Kidney (tissue), 13 donors: ENCODE measurements at regions not wholly inside any gene's neighbourhood (a gene's known extent, or its start where the extent isn't known, plus 50 kb on each side); places are given as distances from the start of the nearest gene placed in this dataset.
A peak's percentile ranks its signal among the peaks of the same experiment; 100 is the strongest.

ENCODE experiments used
- DNase-seq, 5 donors: peaks; one replicate each; pipeline ENCODE4 v3.0.0-alpha.2; 2013 to 2020
- FAIRE-seq: peaks from 2 replicates; lab custom pipeline; 2012; peaks lifted over from hg19 to GRCh38; lab: Jason Lieb, UNC
- H3K27ac ChIP-seq, 2 donors: one replicate each; pipeline ENCODE4 v1.7.0; 2013; ENCODE audit warnings: low read depth in 2 of 2, low read length in 2 of 2, inconsistent platforms in 1 of 2
- H3K27me3 ChIP-seq: one replicate; pipeline ENCODE4 v1.7.1; 2013; ENCODE audit warnings: low read length, inconsistent platforms; ENCODE audit not compliant: control insufficient read depth, insufficient read depth
- H3K36me3 ChIP-seq, 3 donors: one replicate each; pipeline versions ENCODE4 v1.7.0 to v1.7.1; 2013; ENCODE audit warnings: low read length in 3 of 3, control low read depth in 1 of 3, inconsistent platforms in 1 of 3; ENCODE audit not compliant: insufficient read depth in 3 of 3, control insufficient read depth in 2 of 3
- H3K4me1 ChIP-seq, 3 donors: one replicate each; pipeline versions ENCODE4 v1.7.0 to v1.7.1; 2013; ENCODE audit warnings: low read length in 3 of 3, inconsistent platforms in 1 of 3, low read depth in 1 of 3; ENCODE audit not compliant: control insufficient read depth in 2 of 3, insufficient read depth in 2 of 3
- H3K4me3 ChIP-seq, 3 donors: one replicate each; pipeline versions ENCODE4 v1.7.0 to v1.8.1; 2013; ENCODE audit warnings: low read length in 3 of 3, control low read depth in 1 of 3, inconsistent platforms in 1 of 3
- H3K9ac ChIP-seq, 3 donors: one replicate each; pipeline versions ENCODE4 v1.7.0 to v1.7.1; 2013; ENCODE audit warnings: low read length in 3 of 3, control low read depth in 1 of 3, inconsistent platforms in 1 of 3
- H3K9me3 ChIP-seq, 3 donors: one replicate each; pipeline versions ENCODE4 v1.7.0 to v1.7.1; 2013; ENCODE audit warnings: low read length in 3 of 3, control low read depth in 1 of 3, inconsistent platforms in 1 of 3; ENCODE audit not compliant: control insufficient read depth in 2 of 3, insufficient read depth in 1 of 3
- intact Hi-C: fragments of 100-400 bp; cut with DNase I; formaldehyde crosslinking; loops from one replicate; pipeline ENCODE4 v1.11.1; 2022
- TF ChIP-seq, protein P1 (sequence below): IDR thresholded peaks from 3 replicates; pipeline ENCODE4 v1.5.1; 2012; ENCODE audit warnings: mild to moderate bottlenecking, moderate library complexity, borderline replicate concordance; ENCODE audit not compliant: insufficient read depth; ENCODE audit errors: extremely low read depth
- donor health status: control.
- donor health status: control.
- donor health status: control.
- donor health status: control.
- donor health status: control.
- donor health status: DM: yes; HTN: yes; CAD: no.
- donor health status: Normal renal cell carcinoma (clear cell type).

DNA sequence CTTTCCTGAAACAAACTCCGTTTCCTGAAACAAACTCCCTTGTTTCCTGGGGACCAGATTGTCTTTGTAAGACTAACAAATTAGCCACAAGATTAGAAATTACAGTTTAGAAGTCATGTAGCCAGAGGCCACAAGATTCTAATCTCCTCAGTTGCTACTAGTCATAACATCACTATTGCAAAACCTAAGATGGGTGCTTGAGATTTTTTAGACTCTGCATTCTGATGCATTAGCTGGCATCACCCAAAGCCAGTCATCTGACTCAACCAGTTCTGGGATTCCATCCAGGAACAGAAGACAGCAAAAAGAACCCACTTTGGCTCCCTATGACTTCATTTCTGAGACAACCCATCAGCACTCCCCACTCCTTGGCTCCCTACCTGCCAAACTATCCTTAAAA is 367.9 kb upstream of the MBL2 start:
- H3K9ac ChIP-seq = no peak overlapping the region
- no peaks in the 10 kb centered on the region for H3K4me1 ChIP-seq
- TF ChIP-seq, protein P1, sequence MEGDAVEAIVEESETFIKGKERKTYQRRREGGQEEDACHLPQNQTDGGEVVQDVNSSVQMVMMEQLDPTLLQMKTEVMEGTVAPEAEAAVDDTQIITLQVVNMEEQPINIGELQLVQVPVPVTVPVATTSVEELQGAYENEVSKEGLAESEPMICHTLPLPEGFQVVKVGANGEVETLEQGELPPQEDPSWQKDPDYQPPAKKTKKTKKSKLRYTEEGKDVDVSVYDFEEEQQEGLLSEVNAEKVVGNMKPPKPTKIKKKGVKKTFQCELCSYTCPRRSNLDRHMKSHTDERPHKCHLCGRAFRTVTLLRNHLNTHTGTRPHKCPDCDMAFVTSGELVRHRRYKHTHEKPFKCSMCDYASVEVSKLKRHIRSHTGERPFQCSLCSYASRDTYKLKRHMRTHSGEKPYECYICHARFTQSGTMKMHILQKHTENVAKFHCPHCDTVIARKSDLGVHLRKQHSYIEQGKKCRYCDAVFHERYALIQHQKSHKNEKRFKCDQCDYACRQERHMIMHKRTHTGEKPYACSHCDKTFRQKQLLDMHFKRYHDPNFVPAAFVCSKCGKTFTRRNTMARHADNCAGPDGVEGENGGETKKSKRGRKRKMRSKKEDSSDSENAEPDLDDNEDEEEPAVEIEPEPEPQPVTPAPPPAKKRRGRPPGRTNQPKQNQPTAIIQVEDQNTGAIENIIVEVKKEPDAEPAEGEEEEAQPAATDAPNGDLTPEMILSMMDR = no peak
- no peaks in the 10 kb centered on the region for H3K9me3 ChIP-seq
- DNase-seq (no peak), FAIRE-seq (no peak)
- intact Hi-C loops = no loop called here
- H3K36me3 ChIP-seq = no peaks in the 10 kb centered on the region
- no peaks in the 10 kb centered on the region for H3K27me3 ChIP-seq
- H3K27ac ChIP-seq = no peak overlapping the region
- no peak overlapping the region for H3K4me3 ChIP-seq

DNA sequence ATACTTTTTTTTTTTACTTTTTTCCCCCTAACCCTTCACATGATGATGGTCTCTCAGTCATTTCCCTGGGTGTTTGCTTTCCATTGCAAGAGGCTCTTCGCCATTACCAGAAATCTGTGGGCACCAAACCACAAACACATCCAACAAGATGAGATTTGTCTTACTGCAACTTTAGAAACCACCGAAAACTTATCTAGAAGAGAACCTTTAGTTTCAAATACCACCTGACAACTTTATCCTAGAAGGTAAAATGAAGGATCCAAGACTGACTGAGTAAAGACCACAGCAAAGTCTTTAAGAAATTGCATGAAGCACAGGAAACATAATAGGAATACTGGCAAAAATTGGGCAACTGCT is 363.3 kb upstream of the MBL2 start:
- intact Hi-C loops = no loop called here
- DNase-seq (no peak), FAIRE-seq (no peak)
- H3K36me3 ChIP-seq = no peaks in the 10 kb centered on the region
- no peak overlapping the region for H3K9ac ChIP-seq
- H3K4me1 ChIP-seq = no peaks in the 10 kb centered on the region
- TF ChIP-seq, protein P1 = no peak
- no peak overlapping the region for H3K4me3 ChIP-seq
- H3K27ac ChIP-seq = no peak overlapping the region
- H3K27me3 ChIP-seq = no peaks in the 10 kb centered on the region
- H3K9me3 ChIP-seq = no peaks in the 10 kb centered on the region

DNA sequence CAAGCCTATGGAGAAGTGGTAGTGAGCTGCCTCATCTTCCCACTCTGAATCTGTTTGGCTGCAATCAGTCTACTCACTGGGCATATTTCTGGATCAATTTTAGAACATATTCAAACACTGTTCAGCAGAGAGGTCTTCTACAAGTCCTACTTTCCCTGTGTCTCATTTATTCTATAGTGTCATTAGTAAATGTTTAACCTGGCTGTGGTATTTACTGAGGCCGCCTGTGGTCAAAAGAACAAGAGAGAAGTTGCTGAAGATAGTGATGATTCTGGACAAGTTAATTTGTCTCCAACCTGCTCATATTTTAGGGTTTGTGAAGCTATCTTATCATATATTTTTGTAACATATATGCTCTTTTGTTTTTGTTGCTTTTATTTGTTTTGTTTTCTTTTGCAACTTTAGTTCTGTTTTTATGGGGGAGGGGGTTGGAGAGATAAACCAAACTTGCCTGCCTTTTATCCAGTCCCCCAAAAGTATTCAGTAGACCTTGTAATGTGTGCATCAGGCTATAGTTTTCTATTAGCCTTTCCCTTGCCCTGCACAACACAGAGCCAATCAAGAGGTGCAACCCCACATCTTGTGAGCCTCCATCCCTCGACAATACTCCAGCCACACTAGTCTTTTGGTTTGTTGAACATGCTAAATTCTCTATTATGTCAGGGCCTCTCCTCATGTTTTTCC is 362.8 kb upstream of the MBL2 start:
- H3K36me3 ChIP-seq = no peaks in the 10 kb centered on the region
- intact Hi-C loops = no loop called here
- H3K9ac ChIP-seq = no peak overlapping the region
- no peak overlapping the region for H3K4me3 ChIP-seq
- TF ChIP-seq, protein P1 = no peak
- no peak overlapping the region for H3K27ac ChIP-seq
- H3K4me1 ChIP-seq = no peaks in the 10 kb centered on the region
- H3K9me3 ChIP-seq = no peaks in the 10 kb centered on the region
- FAIRE-seq = no peak
- DNase-seq = peak in 1 of 5 donors; percentile 7
- H3K27me3 ChIP-seq = no peaks in the 10 kb centered on the region

DNA sequence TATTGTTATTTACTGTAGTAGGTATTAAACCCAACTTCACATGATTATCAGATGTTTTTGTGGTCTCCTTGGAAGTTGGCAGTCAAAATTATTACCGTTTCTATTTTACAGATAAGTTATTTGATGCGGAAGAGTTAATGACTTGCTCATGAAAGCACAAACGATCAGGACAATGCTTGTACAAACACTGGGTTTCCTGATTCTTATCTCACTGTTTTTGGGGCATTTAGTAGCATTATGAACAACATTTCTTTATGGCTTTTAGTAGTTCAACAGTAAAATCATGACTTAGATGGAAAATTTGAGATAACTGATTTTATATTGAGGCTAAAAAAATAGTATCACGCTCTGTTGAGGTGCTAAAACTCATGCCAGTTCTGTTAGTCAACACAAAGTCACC is 361.5 kb upstream of the MBL2 start:
- no peaks in the 10 kb centered on the region for H3K27me3 ChIP-seq
- no peak overlapping the region for H3K27ac ChIP-seq
- H3K4me3 ChIP-seq = no peak overlapping the region
- H3K36me3 ChIP-seq = no peaks in the 10 kb centered on the region
- no peak for FAIRE-seq
- no peak for DNase-seq
- intact Hi-C loops = no loop called here
- no peaks in the 10 kb centered on the region for H3K9me3 ChIP-seq
- H3K9ac ChIP-seq = no peak overlapping the region
- TF ChIP-seq, protein P1 = no peak
- no peaks in the 10 kb centered on the region for H3K4me1 ChIP-seq
